HG02759 (cell line): ENCODE measurements at regions not wholly inside any gene's neighbourhood (a gene's known extent, or its start where the extent isn't known, plus 50 kb on each side); places are given as distances from the start of the nearest gene placed in this dataset.

Experiments
- ATAC-seq: cut with Tn5 transposase; IDR thresholded peaks from one replicate; pipeline ENCODE4 v1.9.1; 2021; ENCODE audit warnings: mild to moderate bottlenecking, moderate library complexity; ENCODE audit not compliant: unreplicated experiment

DNA sequence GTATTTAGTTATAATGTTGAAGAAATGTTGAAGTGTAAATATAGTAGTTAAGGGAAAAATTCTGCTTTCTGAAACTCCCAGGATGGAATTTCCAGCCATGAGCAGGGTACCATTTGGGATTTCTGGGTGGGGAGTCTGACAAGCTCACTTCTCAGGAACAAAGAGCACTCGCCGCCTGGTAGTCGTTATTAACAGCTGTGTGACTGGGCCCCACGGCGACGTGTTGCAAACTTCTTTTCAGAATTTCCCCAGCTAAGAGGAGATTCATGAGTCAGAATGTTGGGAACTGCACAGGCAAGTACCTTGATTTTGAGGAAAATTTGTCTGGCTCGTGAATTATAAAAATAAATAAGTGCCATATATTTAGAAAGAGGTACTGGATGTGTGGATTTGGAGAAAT is 103.7 kb downstream of the LACC1 start:
- ATAC-seq, result no peak

GRCh38 chr13:43984292-43984691 is 104.6 kb downstream of the LACC1 start:
- ATAC-seq, result no peak

GRCh38 chr13:43985422-43986072 is 105.8 kb downstream of the LACC1 start:
- no peak for ATAC-seq

DNA sequence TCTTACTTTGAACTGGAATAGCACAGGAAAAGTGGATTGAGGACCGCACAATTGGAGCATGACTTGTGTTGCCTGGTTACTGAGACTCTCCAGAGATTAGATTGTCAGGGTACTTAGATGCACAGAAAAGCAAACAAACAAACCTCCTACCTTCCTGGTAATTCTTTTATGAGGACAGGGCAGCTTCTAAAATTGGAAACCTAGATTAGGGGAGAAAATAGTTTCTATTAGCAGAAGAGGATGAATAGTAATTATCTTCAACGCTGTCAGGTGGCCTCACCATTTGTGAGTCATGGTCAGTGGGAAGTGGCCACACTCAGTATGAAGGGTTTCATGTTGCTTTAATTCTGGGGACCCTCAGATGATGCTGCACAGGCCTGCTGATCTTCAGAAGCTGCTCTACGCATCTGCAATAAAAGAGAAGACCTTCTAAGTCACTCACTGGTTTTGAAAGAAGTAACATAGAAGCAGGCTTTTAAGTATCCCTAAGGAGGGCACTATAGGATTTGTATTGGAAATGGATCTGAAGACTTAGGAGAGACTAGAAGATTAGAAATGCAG is 106.8 kb downstream of the LACC1 start:
- ATAC-seq, result no peak

DNA sequence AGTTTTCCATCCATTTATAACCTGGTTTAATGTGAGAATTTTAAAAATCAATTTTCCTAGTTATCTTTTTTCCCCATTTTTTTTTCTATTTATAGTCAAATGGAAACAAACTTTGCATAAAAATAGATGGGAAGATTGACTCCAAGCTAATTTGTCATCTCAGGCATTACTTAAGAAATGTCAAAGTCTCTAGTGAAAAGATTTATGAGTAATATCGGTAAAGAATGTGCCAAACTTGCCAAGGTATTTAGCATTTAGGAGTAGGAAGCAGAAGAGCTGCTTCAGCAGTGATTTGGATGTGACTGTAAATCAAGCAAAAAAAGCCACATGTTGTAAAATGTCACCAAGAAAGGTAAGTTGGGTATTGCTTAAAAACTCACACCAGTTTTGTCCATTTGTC is 108.6 kb downstream of the LACC1 start:
- no peak for ATAC-seq

- ATAC-seq, result no peak
These were observed 110.3 kb downstream of the LACC1 start for GRCh38 chr13:43990021-43990420.

DNA sequence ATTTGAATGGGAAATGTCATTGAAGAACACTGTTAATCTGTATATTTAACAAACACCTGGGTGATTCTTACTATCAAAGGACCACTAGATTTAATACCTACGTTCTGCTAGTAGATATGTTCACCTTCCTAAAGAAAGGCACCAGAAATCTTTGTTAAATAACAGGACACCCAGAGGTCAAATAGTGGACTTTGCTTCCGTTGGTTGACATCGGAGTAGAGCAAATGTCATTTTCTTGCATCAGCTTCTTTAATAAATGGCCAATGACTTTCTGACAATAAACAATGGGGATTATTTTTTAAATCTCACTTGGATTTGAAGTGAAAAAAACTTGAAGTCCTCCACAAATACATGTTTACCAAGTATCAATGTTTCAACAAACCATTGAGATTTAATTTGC is 111.1 kb downstream of the LACC1 start:
- ATAC-seq, result no peak

DNA sequence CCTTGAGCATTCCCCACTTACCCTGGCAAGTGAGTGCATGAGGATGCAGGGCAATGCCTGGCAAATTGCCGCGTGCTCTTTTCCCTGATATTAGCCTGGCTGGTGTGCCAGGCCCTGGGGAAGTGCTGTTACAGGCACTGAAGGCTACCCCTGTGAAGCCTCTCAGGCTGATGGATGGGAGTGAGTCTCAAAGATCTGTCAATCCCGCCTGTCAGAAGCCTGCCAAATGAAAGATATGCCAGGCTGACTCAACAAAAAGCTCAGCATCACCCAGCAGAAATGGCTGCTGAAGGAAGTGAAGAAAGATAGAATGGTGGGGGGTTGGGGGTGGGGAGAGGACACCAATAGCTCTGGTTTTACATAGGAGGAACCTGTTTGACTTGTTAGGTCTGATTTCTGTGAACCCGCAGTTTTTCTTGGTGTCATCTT is 112.1 kb downstream of the LACC1 start:
- no peak for ATAC-seq

DNA sequence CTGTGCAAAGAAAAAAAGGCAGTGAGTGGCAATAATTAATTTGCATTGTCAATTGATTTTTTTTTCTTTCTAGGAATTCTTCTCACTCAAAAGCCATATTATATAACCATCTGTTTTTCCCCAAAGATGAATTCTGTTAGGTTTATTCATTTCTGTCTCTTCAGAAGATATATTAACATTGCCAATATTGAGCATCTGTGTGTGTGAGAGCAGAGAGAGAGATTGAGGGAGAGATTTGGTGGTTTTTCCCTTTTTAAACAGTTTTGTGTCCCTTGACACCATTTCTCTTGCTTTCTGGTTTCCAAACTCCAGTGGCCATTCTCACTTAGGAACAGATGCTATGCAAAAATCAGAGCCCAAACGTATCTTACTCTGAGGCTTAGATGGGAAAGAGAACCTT is 112.5 kb downstream of the LACC1 start:
- no peak for ATAC-seq

- ATAC-seq, result no peak
These were observed 115.5 kb downstream of the LACC1 start for GRCh38 chr13:43994999-43995859.

DNA sequence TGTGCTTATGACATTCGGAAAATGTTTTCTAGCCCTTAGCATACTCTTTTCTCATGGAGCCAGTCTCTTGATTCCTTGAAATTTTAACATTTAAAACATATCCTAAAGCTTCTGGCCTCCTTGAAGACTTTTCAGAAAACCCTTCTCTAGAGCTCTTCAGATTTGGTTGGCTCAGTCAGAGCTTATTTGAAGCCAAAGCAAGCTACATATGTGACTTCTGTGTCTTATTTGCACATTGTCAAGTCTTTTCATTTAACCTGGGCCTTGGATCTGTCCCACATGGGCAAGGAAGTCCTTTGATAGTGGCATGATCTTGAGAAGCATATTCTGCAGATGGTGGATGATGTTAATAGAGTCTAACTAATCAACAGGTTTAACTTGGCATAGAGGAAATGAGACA is 116.5 kb downstream of the LACC1 start:
- ATAC-seq, result no peak

- no peak for ATAC-seq
These were observed 123.8 kb downstream of the LACC1 start for GRCh38 chr13:44003481-44003880.

- ATAC-seq, result no peak
These were observed 125.2 kb downstream of the LACC1 start for GRCh38 chr13:44004878-44005277.

DNA sequence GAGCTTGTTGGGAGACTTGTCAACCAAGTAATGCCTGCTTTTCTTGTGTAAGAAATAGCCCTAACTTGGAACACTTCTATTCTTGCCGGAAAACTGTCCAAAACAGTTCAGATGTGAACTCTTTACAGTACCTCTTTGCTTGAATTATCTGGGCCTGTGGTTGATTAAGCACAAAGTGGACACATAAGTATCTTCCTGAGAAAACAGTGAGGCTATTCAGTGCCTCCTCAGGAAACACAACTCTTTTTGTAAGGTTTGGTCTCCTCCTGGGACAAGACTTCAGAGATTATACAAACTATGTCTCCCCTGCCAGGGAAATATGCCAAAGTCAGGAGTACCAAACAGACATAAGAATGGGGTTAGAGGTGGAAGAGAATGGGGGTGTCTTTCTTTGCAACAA is 127.7 kb downstream of the LACC1 start:
- no peak for ATAC-seq

GRCh38 chr13:44011036-44011435 is 131.3 kb downstream of the LACC1 start:
- no peak for ATAC-seq

GRCh38 chr13:44012910-44013757 is 133.4 kb downstream of the LACC1 start:
- no peak for ATAC-seq

DNA sequence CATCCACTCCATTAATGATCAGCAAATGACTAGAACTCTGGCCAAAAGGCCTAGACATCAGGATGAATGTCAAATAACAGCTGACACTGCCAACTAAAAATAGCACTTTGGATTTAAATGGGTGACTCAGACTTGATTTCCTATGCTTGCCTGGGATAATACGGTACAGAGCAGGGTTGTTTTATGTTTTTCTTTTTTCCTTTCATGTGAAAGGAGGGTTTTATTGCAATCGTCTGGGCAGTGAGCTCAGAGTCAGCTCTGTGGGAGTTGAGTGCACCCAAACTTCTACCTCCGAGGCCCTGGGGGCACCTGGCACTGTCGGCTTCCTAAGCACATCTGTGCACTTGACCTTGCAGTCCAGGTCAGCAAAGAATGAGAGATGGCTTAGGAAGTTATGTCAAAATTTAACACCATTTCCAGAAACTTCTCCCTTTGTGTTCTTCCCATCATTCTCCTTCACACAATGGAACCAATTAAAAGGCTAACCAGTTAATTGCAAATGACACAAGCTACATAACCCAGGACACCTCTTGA is 134.1 kb downstream of the LACC1 start:
- ATAC-seq, result no peak

DNA sequence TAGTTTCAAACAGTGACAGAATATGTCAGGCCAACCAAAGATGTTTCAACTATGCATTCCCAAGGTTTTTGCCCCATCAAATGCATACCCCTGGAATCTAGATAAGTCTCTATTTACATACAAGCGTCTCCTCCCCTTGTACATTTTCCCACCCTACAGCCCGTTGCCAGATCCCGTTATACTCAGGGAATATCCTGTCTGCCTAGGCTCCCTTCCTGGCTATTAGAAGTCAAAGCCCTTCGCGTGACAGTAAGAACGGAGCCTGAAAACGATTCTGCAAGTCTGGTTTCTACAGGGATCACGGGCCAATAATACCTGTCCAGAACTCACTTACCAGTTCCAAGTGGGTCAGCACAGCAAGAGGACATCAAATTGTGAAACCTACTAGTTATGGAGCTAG is 134.8 kb downstream of the LACC1 start:
- no peak for ATAC-seq

DNA sequence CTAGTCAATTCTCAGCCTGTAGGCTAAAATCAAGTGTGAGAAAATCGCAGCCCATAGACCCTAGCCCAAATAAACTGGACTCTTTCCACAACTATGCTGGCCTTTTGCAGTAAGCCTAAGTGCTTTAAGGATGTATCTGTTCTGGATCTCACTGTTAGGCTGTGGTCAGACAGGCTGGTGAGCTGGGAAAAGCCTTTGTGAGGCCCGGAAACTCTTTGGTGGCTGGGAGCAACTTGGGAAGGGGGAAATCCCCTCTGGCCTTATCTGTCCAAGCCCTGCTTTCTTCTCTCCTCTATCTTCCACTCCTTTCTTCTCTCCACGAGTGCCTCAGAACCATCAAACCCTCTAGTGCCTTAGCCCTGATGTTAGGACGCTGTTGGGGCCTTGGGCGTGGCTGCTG is 135.4 kb downstream of the LACC1 start:
- ATAC-seq, result no peak

DNA sequence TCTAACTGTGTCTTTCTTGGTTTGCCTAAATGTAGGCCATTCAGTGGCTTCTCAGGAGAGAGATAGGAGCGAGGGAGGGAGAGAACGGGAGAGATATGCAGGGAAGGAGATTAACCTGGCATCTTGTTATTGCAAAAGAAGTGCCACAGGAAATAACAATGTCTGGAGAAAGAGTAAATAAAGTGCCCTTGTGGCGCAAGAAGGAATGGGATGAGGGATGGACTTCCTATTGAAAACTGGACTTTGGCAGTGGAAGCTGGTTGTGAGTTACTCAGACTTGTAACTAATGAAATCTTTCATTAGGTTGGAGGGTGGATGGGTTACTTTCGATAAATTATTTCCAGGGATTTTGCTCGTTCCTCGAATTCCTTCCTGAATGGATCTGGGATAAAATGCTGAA is 136.1 kb downstream of the LACC1 start:
- no peak for ATAC-seq

GRCh38 chr13:44017756-44018309 is 138.1 kb downstream of the LACC1 start:
- ATAC-seq, result no peak
